ENCODE measurements at regions not wholly inside any gene's neighbourhood (a gene's known extent, or its start where the extent isn't known, plus 50 kb on each side); places are given as distances from the start of the nearest gene placed in this dataset.

DNA sequence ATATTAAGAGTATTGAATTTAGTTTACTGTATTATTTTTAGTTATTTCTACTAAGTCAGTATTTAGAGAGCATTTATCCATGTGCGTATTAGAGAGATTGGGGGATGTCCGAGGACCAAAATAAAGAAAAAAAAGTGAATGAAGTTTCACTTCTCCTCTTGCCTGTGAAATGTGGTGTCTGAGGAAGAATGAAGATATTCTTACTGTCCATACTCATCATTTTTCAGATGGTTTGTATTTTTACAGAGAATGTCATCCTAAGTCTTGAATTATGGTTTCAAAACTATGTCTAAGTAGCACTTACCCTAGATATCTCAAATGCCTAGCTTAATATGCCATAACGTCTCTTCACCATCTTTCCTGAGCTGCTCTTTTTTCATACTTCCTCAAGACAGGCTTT, 854.3 kb downstream of the C4orf33 start:
- Histone ChIP-seq H3K9me3 (ENCODE audit: control insufficient read depth, insufficient read depth, low read depth, low read length) (no peaks in the 10 kb centered on the region), H3K4me3 (replicated peaks in 1 of 4; ENCODE audit: control extremely low read depth in 1 of 4, insufficient read depth in 1 of 4, low read depth in 3 of 4, low read length in 4 of 4) (no peak overlapping the region), H3K27me3 (ENCODE audit: control insufficient read depth, insufficient read depth, low read length) (no peaks in the 10 kb centered on the region), H3K36me3 (ENCODE audit: control insufficient read depth, insufficient read depth, low read length) (no peaks in the 10 kb centered on the region), H3K9ac (ENCODE audit: insufficient read depth, low read length) (no peak overlapping the region), H3K4me1 (ENCODE audit: control insufficient read depth, extremely low read depth, insufficient read depth, low read length) (no peaks in the 10 kb centered on the region), H3K79me2 (ENCODE audit: control insufficient read depth, insufficient read depth, low read length) (no peaks in the 10 kb centered on the region), H3K4me2 (ENCODE audit: extremely low read depth, insufficient read depth, low read length) (no peak overlapping the region), H4K20me1 (ENCODE audit: control insufficient read depth, extremely low read depth, insufficient read depth, low read length) (no peaks in the 10 kb centered on the region), H3K27ac (ENCODE audit: insufficient read depth, low read length) (no peak overlapping the region), H2AFZ (ENCODE audit: low read length) (no peak overlapping the region)
- no peak for TF ChIP-seq EZH2 (IDR thresholded peaks at IDR 0.05; ENCODE audit: low read length, missing control alignments)
- TF ChIP-seq CTCF (conservative IDR thresholded peaks at IDR 0.05 in 1 of 2, IDR thresholded peaks at IDR 0.05 in 1 of 2; ENCODE audit: low read depth in 1 of 2, low read length in 2 of 2), result no peak
- no peak for DNase-seq (ENCODE audit: low read depth in 2 of 2)

DNA sequence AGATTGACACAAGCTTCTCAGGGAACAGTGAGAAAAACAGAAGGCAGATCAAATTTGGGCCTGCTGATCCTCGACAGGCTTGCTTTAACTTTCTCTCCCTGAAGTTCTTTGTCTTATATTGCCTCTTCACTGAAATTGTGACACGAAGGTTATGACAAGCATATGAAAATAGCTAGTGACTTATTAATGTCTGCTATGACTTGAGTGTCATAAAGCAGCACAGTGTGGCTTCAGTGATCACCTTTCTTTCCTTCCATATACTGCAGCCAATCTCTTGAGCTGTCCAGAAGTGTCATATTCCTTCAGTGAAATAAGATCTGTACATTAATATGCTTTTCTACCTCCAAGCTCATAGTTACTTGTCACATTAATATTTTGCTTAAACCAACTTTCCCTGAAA, 870.2 kb downstream of the C4orf33 start:
- no peaks in the 10 kb centered on the region for H3K9me3 ChIP-seq (ENCODE audit: control insufficient read depth, insufficient read depth, low read depth, low read length)
- no peak for TF ChIP-seq CTCF (conservative IDR thresholded peaks at IDR 0.05 in 1 of 2, IDR thresholded peaks at IDR 0.05 in 1 of 2; ENCODE audit: low read depth in 1 of 2, low read length in 2 of 2)
- TF ChIP-seq EZH2 (IDR thresholded peaks at IDR 0.05; ENCODE audit: low read length, missing control alignments), result no peak
- H3K4me2 ChIP-seq (ENCODE audit: extremely low read depth, insufficient read depth, low read length), result no peak overlapping the region
- no peaks in the 10 kb centered on the region for H3K36me3 ChIP-seq (ENCODE audit: control insufficient read depth, insufficient read depth, low read length)
- no peaks in the 10 kb centered on the region for H3K4me1 ChIP-seq (ENCODE audit: control insufficient read depth, extremely low read depth, insufficient read depth, low read length)
- no peaks in the 10 kb centered on the region for H3K79me2 ChIP-seq (ENCODE audit: control insufficient read depth, insufficient read depth, low read length)
- no peak overlapping the region for H3K4me3 ChIP-seq (replicated peaks in 1 of 4; ENCODE audit: control extremely low read depth in 1 of 4, insufficient read depth in 1 of 4, low read depth in 3 of 4, low read length in 4 of 4)
- no peaks in the 10 kb centered on the region for H4K20me1 ChIP-seq (ENCODE audit: control insufficient read depth, extremely low read depth, insufficient read depth, low read length)
- H3K9ac ChIP-seq (ENCODE audit: insufficient read depth, low read length), result no peak overlapping the region
- H3K27me3 ChIP-seq (ENCODE audit: control insufficient read depth, insufficient read depth, low read length), result no peaks in the 10 kb centered on the region
- H2AFZ ChIP-seq (ENCODE audit: low read length), result no peak overlapping the region
- no peak overlapping the region for H3K27ac ChIP-seq (ENCODE audit: insufficient read depth, low read length)
- DNase-seq (ENCODE audit: low read depth in 2 of 2), result no peak

- no peak for DNase-seq (ENCODE audit: low read depth in 2 of 2)
- no peak overlapping the region for H3K27ac ChIP-seq (ENCODE audit: insufficient read depth, low read length)
- TF ChIP-seq CTCF (conservative IDR thresholded peaks at IDR 0.05 in 1 of 2, IDR thresholded peaks at IDR 0.05 in 1 of 2; ENCODE audit: low read depth in 1 of 2, low read length in 2 of 2), result no peak
- TF ChIP-seq EZH2 (IDR thresholded peaks at IDR 0.05; ENCODE audit: low read length, missing control alignments), result no peak
- H3K36me3 ChIP-seq (ENCODE audit: control insufficient read depth, insufficient read depth, low read length), result no peaks in the 10 kb centered on the region
- H3K79me2 ChIP-seq (ENCODE audit: control insufficient read depth, insufficient read depth, low read length), result no peaks in the 10 kb centered on the region
- H3K4me1 ChIP-seq (ENCODE audit: control insufficient read depth, extremely low read depth, insufficient read depth, low read length), result no peaks in the 10 kb centered on the region
- H3K4me3 ChIP-seq (replicated peaks in 1 of 4; ENCODE audit: control extremely low read depth in 1 of 4, insufficient read depth in 1 of 4, low read depth in 3 of 4, low read length in 4 of 4), result no peak overlapping the region
- no peaks in the 10 kb centered on the region for H4K20me1 ChIP-seq (ENCODE audit: control insufficient read depth, extremely low read depth, insufficient read depth, low read length)
- no peak overlapping the region for H2AFZ ChIP-seq (ENCODE audit: low read length)
- no peaks in the 10 kb centered on the region for H3K9me3 ChIP-seq (ENCODE audit: control insufficient read depth, insufficient read depth, low read depth, low read length)
- no peak overlapping the region for H3K4me2 ChIP-seq (ENCODE audit: extremely low read depth, insufficient read depth, low read length)
- no peak overlapping the region for H3K9ac ChIP-seq (ENCODE audit: insufficient read depth, low read length)
- H3K27me3 ChIP-seq (ENCODE audit: control insufficient read depth, insufficient read depth, low read length), result no peaks in the 10 kb centered on the region
Observed at GRCh38 chr4:129968366-129968765, 872.4 kb downstream of the C4orf33 start.

Measured in fibroblast of lung (primary cell).